ENCODE measurements at regions not wholly inside any gene's neighbourhood (a gene's known extent, or its start where the extent isn't known, plus 50 kb on each side); places are given as distances from the start of the nearest gene placed in this dataset.

- TF ChIP-seq, protein P1, sequence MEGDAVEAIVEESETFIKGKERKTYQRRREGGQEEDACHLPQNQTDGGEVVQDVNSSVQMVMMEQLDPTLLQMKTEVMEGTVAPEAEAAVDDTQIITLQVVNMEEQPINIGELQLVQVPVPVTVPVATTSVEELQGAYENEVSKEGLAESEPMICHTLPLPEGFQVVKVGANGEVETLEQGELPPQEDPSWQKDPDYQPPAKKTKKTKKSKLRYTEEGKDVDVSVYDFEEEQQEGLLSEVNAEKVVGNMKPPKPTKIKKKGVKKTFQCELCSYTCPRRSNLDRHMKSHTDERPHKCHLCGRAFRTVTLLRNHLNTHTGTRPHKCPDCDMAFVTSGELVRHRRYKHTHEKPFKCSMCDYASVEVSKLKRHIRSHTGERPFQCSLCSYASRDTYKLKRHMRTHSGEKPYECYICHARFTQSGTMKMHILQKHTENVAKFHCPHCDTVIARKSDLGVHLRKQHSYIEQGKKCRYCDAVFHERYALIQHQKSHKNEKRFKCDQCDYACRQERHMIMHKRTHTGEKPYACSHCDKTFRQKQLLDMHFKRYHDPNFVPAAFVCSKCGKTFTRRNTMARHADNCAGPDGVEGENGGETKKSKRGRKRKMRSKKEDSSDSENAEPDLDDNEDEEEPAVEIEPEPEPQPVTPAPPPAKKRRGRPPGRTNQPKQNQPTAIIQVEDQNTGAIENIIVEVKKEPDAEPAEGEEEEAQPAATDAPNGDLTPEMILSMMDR (IDR thresholded peaks at IDR 0.05): no peak
- no peak for DNase-seq (ENCODE audit: low spot score)
These were observed 84.7 kb upstream of the LMNTD1 start for GRCh38 chr12:25637752-25638151.

GRCh38 chr12:25639406-25639805, 86.3 kb upstream of the LMNTD1 start:
- no peak for ATAC-seq (ENCODE audit: low FRiP score)
- DNase-seq (ENCODE audit: low spot score): no peak
- TF ChIP-seq, protein P1 (IDR thresholded peaks at IDR 0.05): no peak

More at GRCh38 chr12:25637752-25638151, 84.7 kb upstream of the LMNTD1 start:
- no peak for ATAC-seq (ENCODE audit: low FRiP score)

DNA sequence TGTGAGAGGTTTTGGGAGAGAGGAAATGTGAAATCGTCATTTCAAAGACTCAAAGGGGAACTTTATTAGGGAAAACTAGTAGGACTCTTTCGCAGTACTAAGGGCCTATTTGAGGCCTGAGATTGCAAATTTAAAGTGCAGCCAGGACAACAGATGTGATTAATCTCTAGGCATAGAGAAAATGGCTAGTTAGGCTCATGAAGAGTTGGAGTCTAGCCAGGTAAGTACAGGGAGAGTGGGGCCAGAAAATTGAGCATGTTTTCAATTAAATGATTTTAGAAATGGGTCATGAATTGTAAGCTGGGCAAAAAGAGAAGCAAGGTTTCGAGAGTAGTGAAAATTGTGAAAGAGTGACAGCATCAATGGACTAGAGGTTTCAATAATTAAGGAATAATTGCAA, 91.9 kb upstream of the LMNTD1 start:
- ATAC-seq (ENCODE audit: low FRiP score) (no peak), DNase-seq (ENCODE audit: low spot score) (no peak)
- TF ChIP-seq, protein P1 (IDR thresholded peaks at IDR 0.05): no peak

DNA sequence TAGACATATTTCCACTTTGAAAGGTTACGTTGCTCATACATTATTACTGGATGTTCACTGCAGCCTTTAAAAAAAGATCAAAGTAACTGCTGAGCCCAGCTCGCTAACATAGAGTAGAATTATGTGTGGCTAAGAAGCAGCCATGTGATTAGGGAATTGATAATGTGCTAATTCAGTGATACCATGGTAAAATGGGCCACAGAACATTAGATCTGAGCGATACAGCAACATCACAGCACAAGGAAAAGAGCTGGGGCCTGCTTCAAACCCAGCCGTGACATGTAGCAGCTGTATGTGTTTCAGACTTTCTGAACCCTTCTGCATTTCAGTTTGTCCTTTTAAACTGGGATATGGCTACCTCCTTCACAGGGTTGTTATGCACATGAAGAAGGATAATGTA, 92.3 kb upstream of the LMNTD1 start:
- DNase-seq (ENCODE audit: low spot score) (no peak), ATAC-seq (ENCODE audit: low FRiP score) (no peak)
- TF ChIP-seq, protein P1 (IDR thresholded peaks at IDR 0.05): no peak

- TF ChIP-seq, protein P1 (IDR thresholded peaks at IDR 0.05): no peak
- ATAC-seq (ENCODE audit: low FRiP score): no peak
- DNase-seq (ENCODE audit: low spot score): no peak
These were observed 98.8 kb upstream of the LMNTD1 start for GRCh38 chr12:25651931-25652330.

DNA sequence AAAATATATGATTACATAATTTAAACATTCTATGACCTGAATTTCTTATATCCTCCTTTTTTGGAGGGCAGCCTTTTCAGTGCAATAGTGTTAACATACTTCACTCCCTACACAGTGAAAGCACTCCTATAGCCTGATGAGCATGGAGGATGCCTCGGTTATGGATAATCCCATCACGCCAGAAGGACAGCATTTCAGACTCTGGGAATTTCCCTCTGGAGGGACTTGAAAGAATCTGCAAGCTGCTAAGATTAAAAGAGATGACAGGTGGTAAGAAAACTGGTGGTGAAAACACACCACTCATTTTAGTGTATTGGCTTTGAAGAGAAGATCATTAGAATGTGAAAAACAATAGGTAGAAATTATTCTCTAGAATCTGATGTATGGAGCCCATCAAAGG, 99.3 kb upstream of the LMNTD1 start:
- TF ChIP-seq, protein P1 (IDR thresholded peaks at IDR 0.05): no peak
- DNase-seq (ENCODE audit: low spot score) (no peak), ATAC-seq (ENCODE audit: low FRiP score) (no peak)

DNA sequence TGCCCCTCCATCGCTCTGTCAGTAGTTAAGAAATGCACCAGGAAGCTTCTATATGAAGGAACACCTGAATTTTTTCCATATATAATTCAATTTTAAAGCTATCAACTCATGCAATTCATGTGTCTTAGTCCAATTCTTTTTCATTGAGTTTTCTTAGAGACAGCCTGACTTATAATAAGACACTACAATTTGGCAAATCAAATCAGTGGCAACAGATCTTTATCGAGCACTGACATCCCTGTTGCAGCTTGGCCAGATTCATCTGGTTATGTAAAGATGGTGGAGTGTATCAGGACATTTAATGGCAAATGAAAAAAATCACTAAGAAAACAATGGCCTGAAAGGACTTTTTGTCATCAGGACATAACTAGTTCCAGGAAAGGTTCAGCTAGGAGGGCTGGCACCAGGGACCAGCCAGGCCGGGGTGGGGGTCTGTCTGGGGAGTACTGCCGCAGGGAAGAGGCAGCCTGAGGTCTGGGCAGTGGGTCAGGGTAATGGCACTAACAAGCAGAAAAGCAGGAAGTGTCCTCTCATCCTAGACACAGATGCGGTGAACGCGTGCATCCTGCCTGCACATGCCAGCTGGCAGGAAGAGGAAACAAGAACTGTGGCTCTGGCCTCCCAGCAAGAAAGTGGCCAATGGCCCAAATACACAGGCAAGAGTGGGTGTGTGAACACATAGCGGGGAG, 100.5 kb upstream of the LMNTD1 start:
- DNase-seq (ENCODE audit: low spot score) (no peak), ATAC-seq (ENCODE audit: low FRiP score) (no peak)
- TF ChIP-seq, protein P1 (IDR thresholded peaks at IDR 0.05): no peak

Measured in omental fat pad (tissue), 3 donors.